B cell (primary cell): ENCODE measurements at regions not wholly inside any gene's neighbourhood (a gene's known extent, or its start where the extent isn't known, plus 50 kb on each side); places are given as distances from the start of the nearest gene placed in this dataset.

ENCODE experiments used
- CTCF ChIP-seq: fragments of 200-600 bp; IDR thresholded peaks from one replicate; pipeline ENCODE4 v1.8.0; 2022; ENCODE audit warnings: antibody characterized with exemption, mild to moderate bottlenecking
- EZH2 ChIP-seq: IDR thresholded peaks from 2 replicates; pipeline ENCODE4 v1.6.1; 2012; ENCODE audit warnings: borderline replicate concordance, low read depth, mild to moderate bottlenecking, moderate library complexity, low read length; ENCODE audit not compliant: insufficient read depth, poor library complexity, severe bottlenecking

GRCh38 chr2:103616891-103617290, 855.1 kb downstream of the TMEM182 start:
- no peak for TF ChIP-seq CTCF
- no peak for TF ChIP-seq EZH2
